ENCODE measurements at regions not wholly inside any gene's neighbourhood (a gene's known extent, or its start where the extent isn't known, plus 50 kb on each side); places are given as distances from the start of the nearest gene placed in this dataset.

DNA sequence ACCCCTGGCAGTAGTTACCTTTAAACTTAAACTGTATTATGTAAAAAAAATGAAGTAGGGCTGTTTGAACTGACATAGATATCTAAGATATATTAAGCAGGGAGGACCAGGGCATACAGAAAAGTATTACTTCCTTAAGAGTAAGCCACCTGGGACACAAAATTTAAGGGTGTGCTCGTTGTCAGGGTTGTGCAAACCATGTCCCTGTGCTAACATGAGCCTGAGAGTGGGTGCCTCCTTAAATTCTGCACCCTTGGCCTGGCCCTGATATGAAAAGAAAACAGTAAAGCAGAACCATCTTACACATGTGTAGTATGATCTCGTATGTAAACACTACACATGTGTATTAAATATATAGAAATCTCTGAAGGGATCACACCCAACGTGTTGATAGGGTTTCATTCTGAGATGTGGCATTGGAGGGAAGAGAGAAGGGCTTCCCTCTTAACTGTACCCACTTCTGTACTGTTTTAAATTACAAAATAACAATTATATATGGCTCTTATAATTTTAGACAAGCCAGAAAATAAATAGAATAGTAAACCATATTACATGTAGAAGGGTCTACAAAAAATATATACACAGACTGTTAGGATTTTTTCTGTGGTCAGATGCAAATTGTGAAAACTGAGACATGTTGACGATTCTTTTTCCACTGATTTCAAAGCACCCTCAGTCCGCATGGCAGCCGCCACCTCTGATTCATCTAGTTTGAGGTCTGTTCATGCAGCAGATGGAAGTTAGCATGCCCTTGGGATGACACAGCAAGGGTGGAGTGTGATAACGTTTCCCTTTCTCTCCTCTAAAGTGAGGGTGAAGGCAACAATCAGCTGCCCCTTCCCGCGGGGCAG, 400.8 kb upstream of the PROK2 start:
- TF ChIP-seq POLR2A (IDR thresholded peaks at IDR 0.05; ENCODE audit: low read depth, low read length) (no peak), POLR2AphosphoS5 (IDR thresholded peaks at IDR 0.05; ENCODE audit: low read depth, low read length) (no peak)
